H1 (cell line): ENCODE measurements at regions not wholly inside any gene's neighbourhood (a gene's known extent, or its start where the extent isn't known, plus 50 kb on each side); places are given as distances from the start of the nearest gene placed in this dataset.

Source experiments
- CTCF ChIA-PET: fragments of 300-600 bp; sonication (Branson Sonifier 250); formaldehyde crosslinking; loops from one replicate; lab custom pipeline; 2021; ENCODE audit not compliant: partially characterized antibody; lab: Charles Lee
- POLR2A ChIA-PET: fragments of 300-600 bp; sonication (Branson Sonifier 250); formaldehyde crosslinking; loops from one replicate; lab custom pipeline; 2021; ENCODE audit warnings: inconsistent platforms; ENCODE audit not compliant: partially characterized antibody; lab: Charles Lee
- DNase-seq, 2 experiments: peaks; one replicate each; pipeline versions ENCODE4 v3.0.0 to v3.0.0-alpha.2; 2010 to 2022; ENCODE audit warnings: low spot score in 2 of 2, low read depth in 1 of 2, mixed read lengths in 1 of 2
- FAIRE-seq: peaks from 2 replicates; lab custom pipeline; 2011; peaks lifted over from hg19 to GRCh38; lab: Jason Lieb, UNC
- H2AFZ ChIP-seq: 2 replicates; pipeline ENCODE4 v1.8.1; 2012; ENCODE audit warnings: low read length, inconsistent platforms
- H2AK5ac ChIP-seq: 2 replicates; pipeline ENCODE4 v1.6.1; 2013; ENCODE audit warnings: low read depth, low read length
- H2BK120ac ChIP-seq: replicated peaks from 2 replicates; pipeline ENCODE3; 2013; ENCODE audit warnings: low read depth, low read length, inconsistent platforms
- H2BK12ac ChIP-seq: 2 replicates; pipeline ENCODE4 v1.6.1; 2013; ENCODE audit warnings: low read depth, low read length
- H2BK15ac ChIP-seq: 2 replicates; pipeline ENCODE4 v1.6.1; 2013; ENCODE audit warnings: low read length
- H2BK20ac ChIP-seq: 2 replicates; pipeline ENCODE4 v1.6.1; 2013; ENCODE audit warnings: low read length
- H2BK5ac ChIP-seq: 2 replicates; pipeline ENCODE4 v1.6.1; 2013; ENCODE audit warnings: low read depth, low read length
- H3K14ac ChIP-seq: 2 replicates; pipeline ENCODE4 v1.6.1; 2013; ENCODE audit warnings: inconsistent platforms; ENCODE audit not compliant: insufficient read length
- H3K18ac ChIP-seq: 2 replicates; pipeline ENCODE4 v1.6.1; 2013; ENCODE audit warnings: low read length; ENCODE audit errors: extremely low read depth
- H3K23ac ChIP-seq: 2 replicates; pipeline ENCODE4 v1.6.1; 2013; ENCODE audit warnings: inconsistent platforms; ENCODE audit not compliant: insufficient read length
- H3K23me2 ChIP-seq: 2 replicates; pipeline ENCODE4 v1.6.1; 2013; ENCODE audit warnings: low read depth, low read length
- H3K27ac ChIP-seq: 2 replicates; pipeline ENCODE4 v1.6.1; 2011; ENCODE audit warnings: low read depth, low read length, inconsistent platforms
- H3K27me3 ChIP-seq, 4 experiments: replicated peaks in 1 of 4; 1 replicate in 1 of 4; 2 replicates in 3 of 4; pipeline versions ENCODE4 v1.6.1 to v1.8.1; 2011 to 2013; ENCODE audit warnings: low read length in 3 of 4, mild to moderate bottlenecking in 3 of 4, inconsistent platforms in 2 of 4, mixed read lengths in 2 of 4, moderate library complexity in 1 of 4; ENCODE audit not compliant: control insufficient read depth in 3 of 4, insufficient read depth in 3 of 4; ENCODE audit errors: extremely low read depth in 1 of 4
- H3K36me3 ChIP-seq, 4 experiments: 2 replicates each; pipeline versions ENCODE4 v1.6.1 to v1.8.1; 2011 to 2013; ENCODE audit warnings: mild to moderate bottlenecking in 4 of 4, low read length in 3 of 4, moderate library complexity in 2 of 4, control low read depth in 1 of 4, inconsistent platforms in 1 of 4; ENCODE audit not compliant: insufficient read depth in 4 of 4, control insufficient read depth in 2 of 4
- H3K4ac ChIP-seq: replicated peaks from 2 replicates; pipeline ENCODE3; 2013; ENCODE audit warnings: low read length, low read depth, mixed read lengths, inconsistent platforms; ENCODE audit not compliant: insufficient read length
- H3K4me1 ChIP-seq, 4 experiments: replicated peaks in 1 of 4; 1 replicate in 1 of 4; 2 replicates in 3 of 4; pipeline versions ENCODE4 v1.6.1 to v1.8.1; 2011 to 2013; ENCODE audit warnings: low read length in 3 of 4, inconsistent platforms in 2 of 4, mixed read lengths in 1 of 4; ENCODE audit not compliant: insufficient read depth in 4 of 4, control insufficient read depth in 3 of 4
- H3K4me2 ChIP-seq, 2 experiments: 2 replicates each; pipeline versions ENCODE4 v1.6.1 to v1.8.1; 2011 to 2013; ENCODE audit warnings: low read depth in 2 of 2, low read length in 2 of 2, control low read depth in 1 of 2, inconsistent platforms in 1 of 2, mild to moderate bottlenecking in 1 of 2; ENCODE audit not compliant: insufficient read depth in 1 of 2
- H3K4me3 ChIP-seq, 4 experiments: fragments of 200-600, 300-600 bp in 1 of 4; sonication (generic), shearing (Covaris generic), sonication (Bioruptor Twin) in 1 of 4; 2 replicates each; pipeline versions ENCODE4 v1.5.1 to v1.8.1; 2011 to 2016; ENCODE audit warnings: low read length in 4 of 4, low read depth in 3 of 4, control low read depth in 2 of 4, inconsistent platforms in 2 of 4, mild to moderate bottlenecking in 2 of 4, mixed read lengths in 1 of 4, moderate library complexity in 1 of 4; ENCODE audit not compliant: insufficient read depth in 2 of 4; ENCODE audit errors: extremely low read depth in 1 of 4
- H3K56ac ChIP-seq: replicated peaks from 2 replicates; pipeline ENCODE3; 2013; ENCODE audit warnings: low read depth, mild to moderate bottlenecking, mixed read lengths, low read length, inconsistent platforms; ENCODE audit not compliant: insufficient read length
- H3K79me1 ChIP-seq: 2 replicates; pipeline ENCODE4 v1.6.1; 2013; ENCODE audit warnings: low read depth, low read length, control low read depth
- H3K79me2 ChIP-seq, 2 experiments: 2 replicates each; pipeline versions ENCODE4 v1.6.1 to v1.8.1; 2012 to 2013; ENCODE audit warnings: low read length in 2 of 2, mild to moderate bottlenecking in 2 of 2, inconsistent platforms in 1 of 2; ENCODE audit not compliant: insufficient read depth in 2 of 2, control insufficient read depth in 1 of 2
- H3K9ac ChIP-seq, 4 experiments: replicated peaks in 1 of 4; 1 replicate in 1 of 4; 2 replicates in 3 of 4; pipeline versions ENCODE4 v1.6.1 to v1.8.1; 2011 to 2013; ENCODE audit warnings: low read depth in 3 of 4, low read length in 3 of 4, control low read depth in 2 of 4, mild to moderate bottlenecking in 2 of 4, moderate library complexity in 2 of 4, inconsistent platforms in 1 of 4; ENCODE audit errors: extremely low read depth in 1 of 4
- H3K9me3 ChIP-seq, 2 experiments: 2 replicates each; pipeline versions ENCODE4 v1.6.1 to v1.8.1; 2012 to 2013; ENCODE audit warnings: mild to moderate bottlenecking in 2 of 2, moderate library complexity in 2 of 2, control low read depth in 1 of 2, inconsistent platforms in 1 of 2, low read depth in 1 of 2, low read length in 1 of 2, mixed read lengths in 1 of 2; ENCODE audit not compliant: insufficient read depth in 2 of 2
- H4K20me1 ChIP-seq, 2 experiments: replicated peaks in 1 of 2; 2 replicates each; pipeline versions ENCODE3 to v1.8.1; 2011 to 2013; ENCODE audit warnings: inconsistent platforms in 2 of 2, low read length in 2 of 2, mild to moderate bottlenecking in 1 of 2; ENCODE audit not compliant: insufficient read depth in 2 of 2, control insufficient read depth in 1 of 2
- H4K5ac ChIP-seq: 2 replicates; pipeline ENCODE4 v1.6.1; 2013; ENCODE audit warnings: low read length, low read depth, mixed read lengths, inconsistent platforms; ENCODE audit not compliant: insufficient read length
- H4K8ac ChIP-seq: 2 replicates; pipeline ENCODE4 v1.8.0; 2013; ENCODE audit warnings: mild to moderate bottlenecking, moderate library complexity, low read length, inconsistent platforms; ENCODE audit not compliant: insufficient read depth; ENCODE audit errors: extremely low read depth
- H4K91ac ChIP-seq: replicated peaks from 2 replicates; pipeline ENCODE3; 2013; ENCODE audit warnings: low read length, mixed read lengths, inconsistent platforms; ENCODE audit not compliant: insufficient read length
- BACH1 ChIP-seq: IDR thresholded peaks from 2 replicates; pipeline ENCODE4 v1.6.1; 2012; ENCODE audit warnings: low read length, improper control_type of control experiment
- BRCA1 ChIP-seq: IDR thresholded peaks from 2 replicates; pipeline ENCODE4 v1.6.1; 2012; ENCODE audit warnings: low read depth, low read length, improper control_type of control experiment
- EZH2 ChIP-seq: fragments of 200-600 bp; sonication (generic); IDR thresholded peaks from 2 replicates; pipeline ENCODE4 v1.7.1; 2012; ENCODE audit warnings: low read depth, mild to moderate bottlenecking, moderate library complexity, low read length, inconsistent platforms; ENCODE audit not compliant: severe bottlenecking
- GABPA ChIP-seq: IDR thresholded peaks from 2 replicates; pipeline ENCODE4 v1.6.1; 2011; ENCODE audit warnings: mild to moderate bottlenecking, low read length, moderate library complexity, borderline replicate concordance; ENCODE audit not compliant: insufficient read depth
- HDAC2 ChIP-seq, 2 experiments: fragments of 300-600 bp in 1 of 2; sonication (generic) in 1 of 2; IDR thresholded peaks; 2 replicates each; pipeline ENCODE4 v1.6.1; 2011 to 2012; ENCODE audit warnings: low read depth in 2 of 2, low read length in 2 of 2, mild to moderate bottlenecking in 2 of 2, moderate library complexity in 2 of 2, borderline replicate concordance in 1 of 2, inconsistent platforms in 1 of 2
- KDM5A ChIP-seq: fragments of 200-600 bp; IDR thresholded peaks from 2 replicates; pipeline ENCODE4 v1.7.1; 2012; ENCODE audit warnings: mild to moderate bottlenecking, low read length, inconsistent platforms, mixed read lengths
- MAFK ChIP-seq: IDR thresholded peaks from 2 replicates; pipeline ENCODE4 v1.6.1; 2012; ENCODE audit warnings: low read depth, mild to moderate bottlenecking, improper control_type of control experiment, low read length
- POLR2AphosphoS5 ChIP-seq: IDR thresholded peaks from 2 replicates; pipeline ENCODE4 v1.6.1; 2011; ENCODE audit warnings: low read depth, low read length
- RFX5 ChIP-seq: IDR thresholded peaks from 2 replicates; pipeline ENCODE4 v1.6.1; 2011; ENCODE audit warnings: low read depth, low read length, improper control_type of control experiment, borderline replicate concordance
- SP4 ChIP-seq: IDR thresholded peaks from 2 replicates; pipeline ENCODE4 v1.6.1; 2012; ENCODE audit warnings: low read length, inconsistent platforms
- SRF ChIP-seq: IDR thresholded peaks from 2 replicates; pipeline ENCODE4 v1.6.1; 2011; ENCODE audit warnings: mild to moderate bottlenecking, low read depth, low read length, moderate library complexity
- TAF1 ChIP-seq: IDR thresholded peaks from 2 replicates; pipeline ENCODE4 v1.6.1; 2011; ENCODE audit warnings: mild to moderate bottlenecking, low read depth, low read length
- WGBS, 2 experiments: shearing (Covaris generic) in 1 of 2; methylation state at CpG; one replicate each; pipeline versions ENCODE4 v1.1.6 to v1.1.7; 2013 to 2015; ENCODE audit warnings: low lambda C conversion rate in 2 of 2, mixed read lengths in 2 of 2, inconsistent platforms in 1 of 2, low coverage in 1 of 2, missing lambda C conversion rate in 1 of 2; ENCODE audit not compliant: insufficient replicate concordance in 2 of 2, insufficient coverage in 1 of 2, insufficient read length in 1 of 2; ENCODE audit errors: extremely low coverage in 1 of 2, missing lambda C conversion rate in 1 of 2; 5-methylcytosine and 5-hydroxymethylcytosine counted together
- TF ChIP-seq, protein P1 (sequence below), 3 experiments: IDR thresholded peaks; 1 replicate in 2 of 3; 2 replicates in 1 of 3; pipeline versions ENCODE4 v1.5.1 to v1.6.1; 2011; ENCODE audit warnings: low read length in 3 of 3, mild to moderate bottlenecking in 3 of 3, inconsistent platforms in 2 of 3, low read depth in 1 of 3, moderate library complexity in 1 of 3; ENCODE audit not compliant: insufficient read depth in 1 of 3; ENCODE audit errors: control extremely low read depth in 1 of 3

DNA sequence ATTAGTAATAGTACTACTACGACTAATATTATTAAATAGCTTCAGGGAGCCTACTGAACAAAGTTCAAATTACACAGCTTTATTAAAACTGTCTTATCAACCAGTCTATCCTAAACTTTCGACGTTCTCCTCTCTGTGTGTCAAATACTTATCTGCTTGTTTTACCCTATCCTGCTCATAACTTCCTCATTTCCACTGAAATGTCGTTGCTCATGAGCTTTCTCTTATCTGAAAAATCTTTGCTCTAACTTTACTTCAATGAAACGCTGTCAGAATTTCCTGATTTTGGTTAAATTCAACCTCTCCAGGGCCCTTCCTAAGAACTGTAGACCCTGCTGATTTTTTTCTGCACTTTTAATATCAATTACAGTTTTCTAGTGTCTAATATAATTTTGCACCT is 1431.0 kb upstream of the WWC1 start:
- no peak overlapping the region for H2BK120ac ChIP-seq
- no peak overlapping the region for H2AFZ ChIP-seq
- no peaks in the 10 kb centered on the region for H4K20me1 ChIP-seq
- DNase-seq: no peak
- H3K56ac ChIP-seq: no peak overlapping the region
- no peak overlapping the region for H3K23ac ChIP-seq
- H3K18ac ChIP-seq: no peak overlapping the region
- FAIRE-seq: no peak
- H3K23me2 ChIP-seq: peaks cover 2% of the 10 kb centered on the region; the same call in 1 of the 2 replicates
- no peak overlapping the region for H2BK12ac ChIP-seq
- no peak overlapping the region for H3K14ac ChIP-seq
- H3K27me3 ChIP-seq: no peaks in the 10 kb centered on the region
- no peak overlapping the region for H2BK5ac ChIP-seq
- no peak overlapping the region for H3K4ac ChIP-seq
- no peak overlapping the region for H4K91ac ChIP-seq
- H3K9me3 ChIP-seq: no peaks in the 10 kb centered on the region
- H2AK5ac ChIP-seq: no peak overlapping the region
- no peak overlapping the region for H2BK15ac ChIP-seq
- H3K9ac ChIP-seq: no peak overlapping the region
- no peak overlapping the region for H4K8ac ChIP-seq
- no peak overlapping the region for H3K4me2 ChIP-seq
- WGBS, 2 experiments: 94% methylated on average over 5 of the region's 5 CpGs; no CpG with 5 or more reads in 1 of the 2 experiments
- ChIA-PET POLR2A (no interaction called here), CTCF (no interaction called here)
- H4K5ac ChIP-seq: no peak overlapping the region
- H3K4me3 ChIP-seq: no peak overlapping the region
- H3K79me1 ChIP-seq: no peaks in the 10 kb centered on the region
- no peaks in the 10 kb centered on the region for H3K36me3 ChIP-seq
- peaks cover 0 to 4% (median 0%) of the 10 kb centered on the region in 4 experiments; a peak in 1 of 7 replicates for H3K4me1 ChIP-seq
- no peaks in the 10 kb centered on the region for H3K79me2 ChIP-seq
- H3K27ac ChIP-seq: no peak overlapping the region
- no peak overlapping the region for H2BK20ac ChIP-seq
- no peak for TF ChIP-seq POLR2AphosphoS5
- no peak for TF ChIP-seq BACH1
- TF ChIP-seq GABPA: no peak
- TF ChIP-seq SP4: no peak
- TF ChIP-seq TAF1: no peak
- TF ChIP-seq EZH2: no peak
- no peak for TF ChIP-seq HDAC2 (IDR thresholded peaks at IDR 0.05; ENCODE audit: borderline replicate concordance in 1 of 2, low read depth in 2 of 2, low read length in 2 of 2)
- TF ChIP-seq, protein P1, sequence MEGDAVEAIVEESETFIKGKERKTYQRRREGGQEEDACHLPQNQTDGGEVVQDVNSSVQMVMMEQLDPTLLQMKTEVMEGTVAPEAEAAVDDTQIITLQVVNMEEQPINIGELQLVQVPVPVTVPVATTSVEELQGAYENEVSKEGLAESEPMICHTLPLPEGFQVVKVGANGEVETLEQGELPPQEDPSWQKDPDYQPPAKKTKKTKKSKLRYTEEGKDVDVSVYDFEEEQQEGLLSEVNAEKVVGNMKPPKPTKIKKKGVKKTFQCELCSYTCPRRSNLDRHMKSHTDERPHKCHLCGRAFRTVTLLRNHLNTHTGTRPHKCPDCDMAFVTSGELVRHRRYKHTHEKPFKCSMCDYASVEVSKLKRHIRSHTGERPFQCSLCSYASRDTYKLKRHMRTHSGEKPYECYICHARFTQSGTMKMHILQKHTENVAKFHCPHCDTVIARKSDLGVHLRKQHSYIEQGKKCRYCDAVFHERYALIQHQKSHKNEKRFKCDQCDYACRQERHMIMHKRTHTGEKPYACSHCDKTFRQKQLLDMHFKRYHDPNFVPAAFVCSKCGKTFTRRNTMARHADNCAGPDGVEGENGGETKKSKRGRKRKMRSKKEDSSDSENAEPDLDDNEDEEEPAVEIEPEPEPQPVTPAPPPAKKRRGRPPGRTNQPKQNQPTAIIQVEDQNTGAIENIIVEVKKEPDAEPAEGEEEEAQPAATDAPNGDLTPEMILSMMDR (IDR thresholded peaks at IDR 0.05; ENCODE audit: control extremely low read depth in 1 of 3, insufficient read depth in 1 of 3, low read depth in 1 of 3, low read length in 3 of 3): no peak
- TF ChIP-seq RFX5: no peak
- TF ChIP-seq BRCA1: no peak
- no peak for TF ChIP-seq KDM5A
- TF ChIP-seq MAFK: no peak
- TF ChIP-seq SRF: no peak
